Activated T-cell treated with anti-CD3 and anti-CD28 coated beads, Interleukin-2, amount 50 U/mL, for 24 hours (primary cell): ENCODE measurements at regions not wholly inside any gene's neighbourhood (a gene's known extent, or its start where the extent isn't known, plus 50 kb on each side); places are given as distances from the start of the nearest gene placed in this dataset.
"Not testable (repeated sequence)": the region's sequence is repeated elsewhere in the genome, so short reads cannot be mapped to it uniquely, and the experiment has no call there.

Experiments used
- DNase-seq: peaks from one replicate; pipeline ENCODE4 v3.0.0-alpha.2; 2020
- H3K27ac Mint-ChIP-seq: 2 replicates; pipeline ENCODE4 v1.8.0; 2020; ENCODE audit warnings: mild to moderate bottlenecking, mixed read lengths
- H3K27me3 Mint-ChIP-seq: 2 replicates; pipeline ENCODE4 v1.8.0; 2020; ENCODE audit warnings: mixed read lengths
- H3K36me3 Mint-ChIP-seq: 2 replicates; pipeline ENCODE4 v1.8.0; 2020; ENCODE audit warnings: low read depth, mixed read lengths
- H3K4me1 Mint-ChIP-seq: 2 replicates; pipeline ENCODE4 v1.8.0; 2020; ENCODE audit warnings: low read depth, mixed read lengths
- H3K4me3 Mint-ChIP-seq: 2 replicates; pipeline ENCODE4 v1.8.0; 2020; ENCODE audit warnings: mild to moderate bottlenecking, moderate library complexity, mixed read lengths
- H3K9me3 Mint-ChIP-seq: 2 replicates; pipeline ENCODE4 v1.8.0; 2020; ENCODE audit warnings: mixed read lengths

- Mint-ChIP-seq H3K4me3 (no peak overlapping the region), H3K36me3 (no peaks in the 10 kb centered on the region), H3K4me1 (peaks cover 9% of the 10 kb centered on the region), H3K9me3 (no peaks in the 10 kb centered on the region), H3K27ac (no peak overlapping the region), H3K27me3 (peaks cover 5% of the 10 kb centered on the region)
- DNase-seq = no peak
Observed at GRCh38 chr9:86486891-86487837, 133.0 kb upstream of the TUT7 start.

GRCh38 chr9:86485359-86485758, 131.1 kb upstream of the TUT7 start:
- no peak overlapping the region for H3K4me3 Mint-ChIP-seq
- H3K9me3 Mint-ChIP-seq = no peaks in the 10 kb centered on the region
- peaks cover 15% of the 10 kb centered on the region for H3K27me3 Mint-ChIP-seq
- peaks cover 9% of the 10 kb centered on the region for H3K4me1 Mint-ChIP-seq
- no peaks in the 10 kb centered on the region for H3K36me3 Mint-ChIP-seq
- no peak for DNase-seq
- H3K27ac Mint-ChIP-seq = no peak overlapping the region

- no peak for DNase-seq
- H3K9me3 Mint-ChIP-seq = no peaks in the 10 kb centered on the region
- peaks cover 30% of the 10 kb centered on the region for H3K27me3 Mint-ChIP-seq
- H3K27ac Mint-ChIP-seq = no peak overlapping the region
- peaks cover 9% of the 10 kb centered on the region for H3K4me1 Mint-ChIP-seq
- H3K36me3 Mint-ChIP-seq = no peaks in the 10 kb centered on the region
- no peak overlapping the region for H3K4me3 Mint-ChIP-seq
Observed at GRCh38 chr9:86483496-86483895, 129.3 kb upstream of the TUT7 start.

DNA sequence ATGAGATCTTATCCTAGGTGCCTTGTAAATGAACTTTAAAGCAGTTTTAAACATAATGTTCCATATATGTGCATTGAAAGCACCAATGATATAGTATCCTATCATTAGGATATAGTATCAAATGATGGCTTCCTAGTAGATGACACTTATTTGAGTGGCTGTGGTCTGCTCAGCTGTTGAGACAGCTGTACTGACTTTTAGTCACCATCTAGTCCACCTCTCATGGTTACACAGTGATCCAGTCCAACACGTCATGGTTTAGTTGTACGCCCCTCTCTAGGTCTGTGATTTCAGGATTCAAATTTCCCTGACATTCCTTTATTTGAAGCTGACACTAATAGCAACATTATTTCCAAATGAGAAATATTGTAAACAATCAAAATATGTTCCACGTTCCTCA, 127.3 kb upstream of the TUT7 start:
- no peak for DNase-seq
- H3K4me1 Mint-ChIP-seq = peaks cover 9% of the 10 kb centered on the region
- no peaks in the 10 kb centered on the region for H3K9me3 Mint-ChIP-seq
- H3K36me3 Mint-ChIP-seq = no peaks in the 10 kb centered on the region
- no peak overlapping the region for H3K27ac Mint-ChIP-seq
- H3K4me3 Mint-ChIP-seq = no peak overlapping the region
- H3K27me3 Mint-ChIP-seq = peaks cover 38% of the 10 kb centered on the region

- H3K9me3 Mint-ChIP-seq, H3K27ac Mint-ChIP-seq, H3K4me3 Mint-ChIP-seq, H3K4me1 Mint-ChIP-seq, H3K36me3 Mint-ChIP-seq, DNase-seq: not testable (repeated sequence)
- peaks cover 36% of the 10 kb centered on the region for H3K27me3 Mint-ChIP-seq
Observed at GRCh38 chr9:86475255-86475654, 121.0 kb upstream of the TUT7 start.

- Mint-ChIP-seq H3K9me3 (no peaks in the 10 kb centered on the region), H3K4me1 (no peaks in the 10 kb centered on the region), H3K27me3 (peaks cover 32% of the 10 kb centered on the region), H3K36me3 (no peaks in the 10 kb centered on the region), H3K27ac (no peak overlapping the region), H3K4me3 (no peak overlapping the region)
- DNase-seq = no peak
Observed at GRCh38 chr9:86471171-86471815, 117.1 kb upstream of the TUT7 start.

DNA sequence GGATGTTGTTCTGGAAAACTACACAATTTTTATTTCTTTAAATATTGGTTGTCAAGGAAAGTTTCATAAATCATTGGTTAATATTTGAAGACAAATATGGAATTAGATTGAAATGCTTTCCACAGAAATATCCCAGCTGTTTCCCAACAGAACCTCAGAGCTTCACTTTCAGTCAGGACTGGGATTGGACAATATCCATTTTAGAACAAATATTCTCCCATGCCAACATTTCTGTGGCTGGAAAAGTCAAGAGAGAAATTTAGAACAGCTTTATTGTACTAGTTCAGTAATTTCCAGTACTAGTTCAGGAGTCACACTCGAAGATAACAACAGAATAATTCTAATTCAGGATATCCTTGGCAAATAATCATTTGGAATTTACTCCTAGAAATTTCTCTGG, 116.1 kb upstream of the TUT7 start:
- peaks cover 32% of the 10 kb centered on the region for H3K27me3 Mint-ChIP-seq
- H3K27ac Mint-ChIP-seq = no peak overlapping the region

GRCh38 chr9:86469476-86470250, 115.5 kb upstream of the TUT7 start:
- H3K4me1 Mint-ChIP-seq = no peaks in the 10 kb centered on the region
- H3K27ac Mint-ChIP-seq = no peak overlapping the region
- H3K4me3 Mint-ChIP-seq = no peak overlapping the region
- H3K9me3 Mint-ChIP-seq = no peaks in the 10 kb centered on the region
- H3K27me3 Mint-ChIP-seq = peaks cover 32% of the 10 kb centered on the region
- no peaks in the 10 kb centered on the region for H3K36me3 Mint-ChIP-seq
- DNase-seq = no peak

More for the DNA sequence above, 116.1 kb upstream of the TUT7 start:
- no peak for DNase-seq
- Mint-ChIP-seq H3K9me3 (no peaks in the 10 kb centered on the region), H3K36me3 (no peaks in the 10 kb centered on the region), H3K4me1 (no peaks in the 10 kb centered on the region), H3K4me3 (no peak overlapping the region)

GRCh38 chr9:86464242-86464641, 110.0 kb upstream of the TUT7 start:
- no peak for DNase-seq
- Mint-ChIP-seq H3K4me1 (no peaks in the 10 kb centered on the region), H3K4me3 (no peak overlapping the region), H3K9me3 (no peaks in the 10 kb centered on the region), H3K36me3 (no peaks in the 10 kb centered on the region), H3K27ac (no peak overlapping the region), H3K27me3 (peaks cover 10% of the 10 kb centered on the region)

GRCh38 chr9:86460216-86461002, 106.2 kb upstream of the TUT7 start:
- Mint-ChIP-seq H3K27ac (no peak overlapping the region), H3K36me3 (no peaks in the 10 kb centered on the region), H3K4me3 (no peak overlapping the region), H3K9me3 (no peaks in the 10 kb centered on the region), H3K4me1 (no peaks in the 10 kb centered on the region), H3K27me3 (no peaks in the 10 kb centered on the region)
- DNase-seq = no peak

- Mint-ChIP-seq H3K4me3 (no peak overlapping the region), H3K4me1 (no peaks in the 10 kb centered on the region), H3K36me3 (no peaks in the 10 kb centered on the region), H3K27me3 (no peaks in the 10 kb centered on the region), H3K27ac (no peak overlapping the region), H3K9me3 (no peaks in the 10 kb centered on the region)
- no peak for DNase-seq
Observed at GRCh38 chr9:86459599-86460155, 105.5 kb upstream of the TUT7 start.

GRCh38 chr9:86459191-86459590, 105.0 kb upstream of the TUT7 start:
- no peak for DNase-seq
- H3K9me3 Mint-ChIP-seq = no peaks in the 10 kb centered on the region
- H3K4me1 Mint-ChIP-seq = no peaks in the 10 kb centered on the region
- no peak overlapping the region for H3K27ac Mint-ChIP-seq
- no peak overlapping the region for H3K4me3 Mint-ChIP-seq
- H3K27me3 Mint-ChIP-seq = no peaks in the 10 kb centered on the region
- no peaks in the 10 kb centered on the region for H3K36me3 Mint-ChIP-seq

- Mint-ChIP-seq H3K27me3 (no peaks in the 10 kb centered on the region), H3K9me3 (no peaks in the 10 kb centered on the region), H3K4me1 (no peaks in the 10 kb centered on the region), H3K27ac (no peak overlapping the region), H3K4me3 (no peak overlapping the region), H3K36me3 (no peaks in the 10 kb centered on the region)
- DNase-seq = no peak
Observed at GRCh38 chr9:86458191-86458855, 104.1 kb upstream of the TUT7 start.
